GM12865 (cell line): ENCODE measurements at regions not wholly inside any gene's neighbourhood (a gene's known extent, or its start where the extent isn't known, plus 50 kb on each side); places are given as distances from the start of the nearest gene placed in this dataset.
A peak's percentile ranks its signal among the peaks of the same experiment; 100 is the strongest.
"Not testable (repeated sequence)": the region's sequence is repeated elsewhere in the genome, so short reads cannot be mapped to it uniquely, and the experiment has no call there.

ENCODE experiments used
- DNase-seq: peaks from one replicate; pipeline ENCODE4 v3.0.0; 2010; ENCODE audit warnings: low read depth
- H3K4me3 ChIP-seq: 2 replicates; pipeline ENCODE4 v1.5.1; 2011; ENCODE audit warnings: mild to moderate bottlenecking, low read depth, low read length, control low read depth
- CTCF ChIP-seq: IDR thresholded peaks from 2 replicates; pipeline ENCODE4 v1.5.1; 2011; ENCODE audit warnings: low read length, control low read depth, low read depth, inconsistent platforms; ENCODE audit not compliant: insufficient read depth; ENCODE audit errors: missing control alignments

- DNase-seq: no peak
- H3K4me3 ChIP-seq: no peak overlapping the region
Measured at GRCh38 chr5:34409373-34409772, 246.8 kb upstream of the RAI14 start.

GRCh38 chr5:34410411-34411139 lies 245.6 kb upstream of the RAI14 start:
- H3K4me3 ChIP-seq: no peak overlapping the region
- no peak for DNase-seq
- no peak for TF ChIP-seq CTCF

More at GRCh38 chr5:34409373-34409772, 246.8 kb upstream of the RAI14 start:
- no peak for TF ChIP-seq CTCF

- no peak overlapping the region for H3K4me3 ChIP-seq
- no peak for DNase-seq
- TF ChIP-seq CTCF: no peak
Measured at GRCh38 chr5:34411470-34412346, 244.4 kb upstream of the RAI14 start.

- TF ChIP-seq CTCF: no peak
- DNase-seq: no peak
- no peak overlapping the region for H3K4me3 ChIP-seq
Measured at GRCh38 chr5:34412736-34413135, 243.4 kb upstream of the RAI14 start.

GRCh38 chr5:34415559-34416198 lies 240.4 kb upstream of the RAI14 start:
- DNase-seq: peak; percentile 78
- no peak overlapping the region for H3K4me3 ChIP-seq
- no peak for TF ChIP-seq CTCF

- H3K4me3 ChIP-seq: no peak overlapping the region
- DNase-seq: no peak
- TF ChIP-seq CTCF: no peak
Measured at GRCh38 chr5:34416501-34417008, 239.6 kb upstream of the RAI14 start.

- not testable (repeated sequence) for H3K4me3 ChIP-seq, DNase-seq
Measured at GRCh38 chr5:34420191-34420590, 235.9 kb upstream of the RAI14 start.
